Psoas muscle (tissue), 7 donors: ENCODE measurements at regions not wholly inside any gene's neighbourhood (a gene's known extent, or its start where the extent isn't known, plus 50 kb on each side); places are given as distances from the start of the nearest gene placed in this dataset.

Experiments used
- ATAC-seq, 4 donors: fragments of 200-7000 bp; cut with Tn5 transposase; one replicate each; pipeline ENCODE4 v1.9.1; 2020; ENCODE audit warnings: moderate library complexity in 3 of 4, mild to moderate bottlenecking in 2 of 4
- DNase-seq, 2 donors: peaks; one replicate each; pipeline ENCODE4 v3.0.0-alpha.2; 2020
- H3K27ac ChIP-seq: fragments of 200-600 bp; one replicate; pipeline ENCODE4 v1.8.0; 2022
- H3K27me3 ChIP-seq, 3 donors: fragments of 200-600 bp in 1 of 3; one replicate each; pipeline versions ENCODE4 v1.6.1 to v1.8.0; 2013 to 2022; ENCODE audit warnings: low read length in 2 of 3, mild to moderate bottlenecking in 2 of 3, moderate library complexity in 1 of 3; ENCODE audit not compliant: insufficient read depth in 3 of 3
- H3K36me3 ChIP-seq, 2 donors: fragments of 200-600 bp in 1 of 2; one replicate each; pipeline versions ENCODE4 v1.6.1 to v1.8.0; 2013 to 2022; ENCODE audit warnings: low read depth in 1 of 2, mild to moderate bottlenecking in 1 of 2, moderate library complexity in 1 of 2; ENCODE audit not compliant: insufficient read depth in 1 of 2
- H3K4me1 ChIP-seq: fragments of 200-600 bp; one replicate; pipeline ENCODE4 v1.8.0; 2022
- H3K4me3 ChIP-seq: fragments of 200-600 bp; one replicate; pipeline ENCODE4 v1.8.0; 2022; ENCODE audit warnings: mild to moderate bottlenecking
- H3K9me3 ChIP-seq: fragments of 200-600 bp; one replicate; pipeline ENCODE4 v1.8.0; 2022
- WGBS, 3 donors: extraction: QIAGEN DNeasy Blood & Tissue Kit; methylation state at CpG; one replicate each; pipeline versions ENCODE4 v1.1.6 to v1.1.7; 2013; 5-methylcytosine and 5-hydroxymethylcytosine counted together
- intact Hi-C, 2 donors: fragments of 100-400 bp; cut with DNase I; formaldehyde crosslinking; loops; one replicate each; pipeline versions ENCODE4 v1.11.0 to v1.14.2; 2022
- TF ChIP-seq, protein P1 (sequence below): fragments of 200-600 bp; IDR thresholded peaks from one replicate; pipeline ENCODE4 v1.8.0; 2022; ENCODE audit warnings: antibody characterized with exemption
- donor health status: healthy with polysubstance abuse.
- donor health status: DM: no; HTN: no; CAD: no; lungs with moderate emphysema.
- donor health status: Bipolar disorder and iron deficiency.
- donor health status: healthy.
- donor health status: DM: yes; HTN: yes; CAD: no.
- donor health status: DM: no; HTN: no; CAD: no.
- donor health status: DM: yes; HTN: yes; CAD: no.

DNA sequence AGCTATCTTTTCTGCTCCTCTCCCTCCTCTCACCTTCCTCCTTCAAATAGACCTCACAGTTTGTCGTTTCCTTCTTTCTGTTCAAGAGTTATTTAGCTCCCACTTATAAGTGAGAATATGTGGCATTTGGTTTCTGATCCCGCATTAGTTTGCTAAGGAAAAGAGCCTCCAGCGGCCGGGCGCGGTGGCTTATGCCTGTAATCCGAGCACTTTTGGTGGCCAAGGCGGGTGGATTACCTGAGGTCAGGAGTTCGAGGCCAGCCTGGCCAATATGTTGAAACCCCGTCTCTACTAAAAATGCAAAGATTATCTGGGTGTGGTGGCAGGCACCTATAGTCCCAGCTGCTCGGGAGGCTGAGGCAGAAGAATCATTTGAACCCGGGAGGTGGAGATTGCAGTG is 2101.6 kb downstream of the MAT2B start:
- H3K36me3 ChIP-seq, result no peaks in the 10 kb centered on the region
- H3K4me3 ChIP-seq, result no peak overlapping the region
- DNase-seq, result no peak
- no peaks in the 10 kb centered on the region for H3K4me1 ChIP-seq
- intact Hi-C loops, result no loop called here
- H3K27ac ChIP-seq, result no peak overlapping the region
- no peak for ATAC-seq
- no peaks in the 10 kb centered on the region for H3K27me3 ChIP-seq
- TF ChIP-seq, protein P1, sequence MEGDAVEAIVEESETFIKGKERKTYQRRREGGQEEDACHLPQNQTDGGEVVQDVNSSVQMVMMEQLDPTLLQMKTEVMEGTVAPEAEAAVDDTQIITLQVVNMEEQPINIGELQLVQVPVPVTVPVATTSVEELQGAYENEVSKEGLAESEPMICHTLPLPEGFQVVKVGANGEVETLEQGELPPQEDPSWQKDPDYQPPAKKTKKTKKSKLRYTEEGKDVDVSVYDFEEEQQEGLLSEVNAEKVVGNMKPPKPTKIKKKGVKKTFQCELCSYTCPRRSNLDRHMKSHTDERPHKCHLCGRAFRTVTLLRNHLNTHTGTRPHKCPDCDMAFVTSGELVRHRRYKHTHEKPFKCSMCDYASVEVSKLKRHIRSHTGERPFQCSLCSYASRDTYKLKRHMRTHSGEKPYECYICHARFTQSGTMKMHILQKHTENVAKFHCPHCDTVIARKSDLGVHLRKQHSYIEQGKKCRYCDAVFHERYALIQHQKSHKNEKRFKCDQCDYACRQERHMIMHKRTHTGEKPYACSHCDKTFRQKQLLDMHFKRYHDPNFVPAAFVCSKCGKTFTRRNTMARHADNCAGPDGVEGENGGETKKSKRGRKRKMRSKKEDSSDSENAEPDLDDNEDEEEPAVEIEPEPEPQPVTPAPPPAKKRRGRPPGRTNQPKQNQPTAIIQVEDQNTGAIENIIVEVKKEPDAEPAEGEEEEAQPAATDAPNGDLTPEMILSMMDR, result no peak
- 84 to 90% (median 85%) methylated on average over 12 of the region's 12 CpGs for WGBS, 3 donors
- H3K9me3 ChIP-seq, result no peaks in the 10 kb centered on the region

DNA sequence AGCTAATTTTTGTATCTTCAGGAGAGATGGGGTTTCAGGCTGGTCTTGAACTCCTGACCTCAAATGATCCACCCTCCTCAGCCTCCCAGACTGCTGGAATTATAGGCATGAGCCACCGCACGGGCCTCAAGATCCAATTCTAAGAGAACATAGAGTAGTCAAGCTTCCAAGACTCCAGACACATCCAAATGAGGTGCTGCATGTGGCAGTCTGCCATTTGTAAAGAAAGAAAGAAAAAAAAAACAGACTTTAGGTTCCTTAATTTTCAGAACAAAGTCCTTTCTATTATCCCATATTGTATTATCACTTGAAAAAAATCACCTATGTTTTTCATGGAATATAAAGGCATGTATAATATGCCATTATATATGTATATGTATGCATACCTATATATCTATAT is 2104.5 kb downstream of the MAT2B start:
- intact Hi-C loops, result no loop called here
- Histone ChIP-seq H3K4me1 (no peaks in the 10 kb centered on the region), H3K27ac (no peak overlapping the region), H3K4me3 (no peak overlapping the region), H3K27me3 (no peaks in the 10 kb centered on the region), H3K9me3 (no peaks in the 10 kb centered on the region), H3K36me3 (no peaks in the 10 kb centered on the region)
- DNase-seq (no peak), ATAC-seq (no peak)
- WGBS, 3 donors, result 69 to 77% (median 72%) methylated on average over 2 of the region's 2 CpGs
- TF ChIP-seq, protein P1, result no peak

DNA sequence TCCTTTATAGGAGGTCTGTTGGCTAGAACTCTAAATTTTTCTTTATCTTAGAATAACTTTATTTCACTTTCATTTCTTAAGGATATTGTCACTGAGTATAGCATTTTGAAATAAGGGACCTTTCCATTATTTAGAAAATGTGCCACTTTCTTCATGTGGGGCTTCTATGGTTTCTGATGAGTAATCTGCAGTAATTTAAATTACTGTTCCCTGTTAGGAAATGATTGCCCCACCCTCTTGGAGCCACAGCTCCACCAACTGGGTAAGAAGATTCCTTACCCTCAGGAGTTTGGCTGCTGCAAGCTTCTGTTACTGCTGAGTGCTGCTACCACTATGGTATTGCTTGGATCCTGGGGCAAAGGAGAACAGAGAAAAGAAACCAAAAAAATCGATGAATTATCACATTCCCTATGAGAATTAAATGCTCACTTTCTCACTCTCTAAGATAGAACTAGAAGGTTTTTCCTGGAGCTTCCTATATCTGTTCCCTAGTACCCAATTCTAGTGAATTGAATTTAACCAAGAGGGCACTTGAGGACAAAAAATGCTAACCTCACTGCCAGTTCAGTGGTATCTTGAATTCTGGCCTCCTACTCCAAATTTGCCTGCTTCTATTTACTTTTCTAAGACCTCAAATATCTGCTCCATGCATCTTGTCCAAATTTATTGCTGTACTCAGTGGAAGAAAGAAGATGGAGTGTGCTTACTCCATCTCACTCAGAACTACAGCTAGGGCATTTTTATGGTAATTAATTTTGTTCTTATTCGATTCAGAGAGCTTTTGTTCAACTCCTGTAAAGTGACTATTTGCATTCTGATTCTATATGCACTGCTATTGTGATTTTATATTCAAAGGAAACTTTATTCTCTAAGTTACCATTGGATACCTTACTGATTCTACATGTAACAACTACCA is 2111.3 kb downstream of the MAT2B start:
- H3K27me3 ChIP-seq, result no peaks in the 10 kb centered on the region
- H3K4me3 ChIP-seq, result no peak overlapping the region
- intact Hi-C loops, result no loop called here
- H3K4me1 ChIP-seq, result no peaks in the 10 kb centered on the region
- no peaks in the 10 kb centered on the region for H3K36me3 ChIP-seq
- WGBS, 3 donors, result 33 to 50% (median 42%) methylated on average over 2 of the region's 2 CpGs
- no peak for ATAC-seq
- no peaks in the 10 kb centered on the region for H3K9me3 ChIP-seq
- TF ChIP-seq, protein P1, result no peak
- no peak for DNase-seq
- no peak overlapping the region for H3K27ac ChIP-seq

DNA sequence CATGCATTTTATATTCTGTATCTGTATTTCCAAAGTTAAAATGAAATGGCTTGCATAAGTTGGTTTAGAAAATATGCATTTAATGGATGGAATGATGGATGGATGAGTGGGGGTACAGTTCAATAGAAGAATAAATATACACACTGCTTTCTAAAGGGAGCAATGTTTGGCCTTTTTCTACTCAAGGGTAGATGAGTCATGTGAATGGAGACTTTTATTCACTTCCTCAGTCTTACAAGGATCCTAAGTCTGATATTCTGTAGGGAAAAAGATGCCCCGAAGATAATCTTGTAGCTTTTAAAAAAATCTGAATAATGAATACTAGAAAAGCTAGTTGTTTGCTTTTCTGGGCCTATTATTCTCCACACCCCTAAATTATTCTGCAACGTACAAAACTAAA is 2112.1 kb downstream of the MAT2B start:
- no peak for DNase-seq
- H3K4me1 ChIP-seq, result no peaks in the 10 kb centered on the region
- no peaks in the 10 kb centered on the region for H3K36me3 ChIP-seq
- intact Hi-C loops, result no loop called here
- 56 to 68% (median 62%) methylated on average over 2 of the region's 2 CpGs for WGBS, 3 donors
- no peak overlapping the region for H3K4me3 ChIP-seq
- no peak overlapping the region for H3K27ac ChIP-seq
- H3K27me3 ChIP-seq, result no peaks in the 10 kb centered on the region
- TF ChIP-seq, protein P1, result no peak
- H3K9me3 ChIP-seq, result no peaks in the 10 kb centered on the region
- ATAC-seq, result no peak
